B cell (primary cell): ENCODE measurements at regions not wholly inside any gene's neighbourhood (a gene's known extent, or its start where the extent isn't known, plus 50 kb on each side); places are given as distances from the start of the nearest gene placed in this dataset.

Experiments used
- ATAC-seq: fragments of 200-7000 bp; cut with Tn5 transposase; one replicate; pipeline ENCODE4 v1.10.0; 2021; ENCODE audit warnings: low read depth, mild to moderate bottlenecking, moderate number of reproducible peaks, moderate library complexity
- CTCF ChIA-PET: fragments of 350-600 bp; sonication (Branson Sonifier 250); formaldehyde crosslinking; loops from one replicate; lab custom pipeline; 2021; ENCODE audit warnings: antibody characterized with exemption, inconsistent platforms; lab: Charles Lee
- POLR2A ChIA-PET: fragments of 350-600 bp; sonication (Branson Sonifier 250); formaldehyde crosslinking; loops from one replicate; lab custom pipeline; 2021; ENCODE audit warnings: antibody characterized with exemption; lab: Charles Lee
- DNase-seq: peaks from one replicate; pipeline ENCODE4 v3.0.0; 2013
- H2AFZ ChIP-seq: 2 replicates; pipeline ENCODE4 v1.6.1; 2012; ENCODE audit warnings: mild to moderate bottlenecking, low read depth, low read length; ENCODE audit not compliant: insufficient read depth, poor library complexity, severe bottlenecking
- H3K27ac ChIP-seq, 2 donors: 1 replicate in 1 of 2; 2 replicates in 1 of 2; pipeline ENCODE4 v1.5.1; 2012 to 2013; ENCODE audit warnings: low read length in 2 of 2, mild to moderate bottlenecking in 2 of 2, moderate library complexity in 1 of 2
- H3K27me3 ChIP-seq, 4 experiments: fragments of 200-600 bp in 1 of 4; sonication (generic) in 1 of 4; replicated peaks in 1 of 4; 1 replicate in 2 of 4; 2 replicates in 2 of 4; pipeline versions ENCODE4 v1.6.1 to v1.7.0; 2013 to 2016; ENCODE audit warnings: low read length in 3 of 4, mild to moderate bottlenecking in 2 of 4, mixed read lengths in 1 of 4, moderate library complexity in 1 of 4; ENCODE audit not compliant: insufficient read depth in 4 of 4, control insufficient read depth in 3 of 4; ENCODE audit errors: control extremely low read depth in 1 of 4
- H3K36me3 ChIP-seq, 2 experiments: replicated peaks in 1 of 2; 1 replicate in 1 of 2; 2 replicates in 1 of 2; pipeline versions ENCODE4 v1.6.1 to v1.7.1; 2013; ENCODE audit warnings: low read length in 1 of 2; ENCODE audit not compliant: insufficient read depth in 2 of 2, control insufficient read depth in 1 of 2; ENCODE audit errors: control extremely low read depth in 1 of 2, extremely low read depth in 1 of 2
- H3K4me1 ChIP-seq, 2 donors: fragments of 200-600 bp in 1 of 2; sonication (generic) in 1 of 2; 1 replicate in 1 of 2; 2 replicates in 1 of 2; pipeline versions ENCODE4 v1.5.1 to v1.6.1; 2013 to 2017; ENCODE audit warnings: low read length in 2 of 2; ENCODE audit not compliant: control insufficient read depth in 2 of 2, insufficient read depth in 2 of 2
- H3K4me2 ChIP-seq: replicated peaks from 2 replicates; pipeline ENCODE3; 2012; ENCODE audit warnings: mild to moderate bottlenecking, low read depth, low read length; ENCODE audit not compliant: poor library complexity, severe bottlenecking
- H3K4me3 ChIP-seq, 5 experiments: fragments of 200-600 bp in 1 of 5; sonication (generic) in 1 of 5; 1 replicate in 3 of 5; 2 replicates in 2 of 5; pipeline versions ENCODE4 v1.5.1 to v1.7.0; 2011 to 2016; ENCODE audit warnings: low read length in 4 of 5, mild to moderate bottlenecking in 4 of 5, low read depth in 2 of 5, control low read depth in 1 of 5, moderate library complexity in 1 of 5; ENCODE audit not compliant: insufficient read depth in 1 of 5; ENCODE audit errors: control extremely low read depth in 1 of 5, extremely low read depth in 1 of 5
- H3K79me2 ChIP-seq: fragments of 200-600 bp; sonication (generic); one replicate; pipeline ENCODE4 v1.6.0; 2016; ENCODE audit warnings: low read length; ENCODE audit not compliant: control insufficient read depth, insufficient read depth
- H3K9ac ChIP-seq: fragments of 200-600 bp; sonication (generic); 2 replicates; pipeline ENCODE4 v1.6.1; 2017; ENCODE audit warnings: mild to moderate bottlenecking, low read length, moderate library complexity
- H3K9me3 ChIP-seq, 3 donors: one replicate each; pipeline versions ENCODE4 v1.6.1 to v1.7.1; 2013; ENCODE audit warnings: low read length in 2 of 3; ENCODE audit not compliant: control insufficient read depth in 2 of 3, insufficient read depth in 1 of 3; ENCODE audit errors: control extremely low read depth in 1 of 3
- H4K20me1 ChIP-seq: 2 replicates; pipeline ENCODE4 v1.6.0; 2012; ENCODE audit warnings: mild to moderate bottlenecking, low read length; ENCODE audit not compliant: insufficient read depth, control insufficient read depth, poor library complexity, severe bottlenecking
- H3K27ac Mint-ChIP-seq: one replicate; pipeline ENCODE4 v1.8.0; 2021; ENCODE audit warnings: mixed read lengths
- H3K27me3 Mint-ChIP-seq: one replicate; pipeline ENCODE4 v1.8.0; 2021; ENCODE audit warnings: mixed read lengths
- H3K4me1 Mint-ChIP-seq: one replicate; pipeline ENCODE4 v1.8.0; 2021; ENCODE audit warnings: mixed read lengths
- H3K4me3 Mint-ChIP-seq: one replicate; pipeline ENCODE4 v1.8.0; 2021; ENCODE audit warnings: mixed read lengths
- H3K9me3 Mint-ChIP-seq: one replicate; pipeline ENCODE4 v1.8.0; 2022; ENCODE audit warnings: mixed read lengths; ENCODE audit not compliant: insufficient read depth
- EZH2 ChIP-seq: IDR thresholded peaks from 2 replicates; pipeline ENCODE4 v1.6.1; 2012; ENCODE audit warnings: borderline replicate concordance, low read depth, mild to moderate bottlenecking, moderate library complexity, low read length; ENCODE audit not compliant: insufficient read depth, poor library complexity, severe bottlenecking
- WGBS: methylation state at CpG from one replicate; pipeline ENCODE4 v1.1.5; 2013; ENCODE audit warnings: missing lambda C conversion rate; ENCODE audit not compliant: insufficient coverage; 5-methylcytosine and 5-hydroxymethylcytosine counted together
- intact Hi-C: fragments of 100-400 bp; cut with micrococcal nuclease; formaldehyde crosslinking; loops from one replicate; pipeline ENCODE4 v1.10.0; 2022
- TF ChIP-seq, protein P1 (sequence below): fragments of 200-600 bp; IDR thresholded peaks from one replicate; pipeline ENCODE4 v1.8.0; 2022; ENCODE audit warnings: antibody characterized with exemption, mild to moderate bottlenecking

DNA sequence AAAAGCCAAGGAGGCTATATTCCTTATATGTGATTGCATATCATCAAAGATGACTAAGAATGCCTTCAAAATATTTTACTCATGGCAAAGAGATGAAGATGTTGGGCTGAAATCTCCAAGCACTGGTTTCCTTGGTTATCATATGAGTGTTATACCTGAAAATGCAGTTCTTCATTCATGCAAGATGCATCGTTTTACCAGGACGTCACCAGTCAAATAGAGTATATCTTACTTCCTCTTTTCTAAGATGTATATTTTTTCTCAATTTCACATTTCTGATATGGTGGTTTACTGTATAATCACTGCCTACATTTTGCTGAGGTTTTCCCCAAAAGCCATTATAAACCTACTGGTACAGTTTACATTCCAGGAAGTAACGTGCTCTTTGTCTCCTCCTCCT lies 1085.7 kb downstream of the NCAM2 start:
- Mint-ChIP-seq H3K4me1 (no peaks in the 10 kb centered on the region), H3K9me3 (peaks cover 3% of the 10 kb centered on the region), H3K4me3 (no peak overlapping the region), H3K27me3 (no peaks in the 10 kb centered on the region), H3K27ac (no peak overlapping the region)
- H3K27ac ChIP-seq = no peak overlapping the region
- H3K4me3 ChIP-seq = no peak overlapping the region
- intact Hi-C loops = no loop called here
- DNase-seq (no peak), ATAC-seq (no peak)
- 63% methylated on average over 1 of the region's 3 CpGs for WGBS
- no peaks in the 10 kb centered on the region for H3K27me3 ChIP-seq
- H3K36me3 ChIP-seq = no peaks in the 10 kb centered on the region
- H3K4me2 ChIP-seq = no peak overlapping the region
- H4K20me1 ChIP-seq = no peaks in the 10 kb centered on the region
- no peak overlapping the region for H3K9ac ChIP-seq
- no peak overlapping the region for H2AFZ ChIP-seq
- CTCF ChIA-PET = no interaction called here
- H3K4me1 ChIP-seq = no peaks in the 10 kb centered on the region
- TF ChIP-seq, protein P1, sequence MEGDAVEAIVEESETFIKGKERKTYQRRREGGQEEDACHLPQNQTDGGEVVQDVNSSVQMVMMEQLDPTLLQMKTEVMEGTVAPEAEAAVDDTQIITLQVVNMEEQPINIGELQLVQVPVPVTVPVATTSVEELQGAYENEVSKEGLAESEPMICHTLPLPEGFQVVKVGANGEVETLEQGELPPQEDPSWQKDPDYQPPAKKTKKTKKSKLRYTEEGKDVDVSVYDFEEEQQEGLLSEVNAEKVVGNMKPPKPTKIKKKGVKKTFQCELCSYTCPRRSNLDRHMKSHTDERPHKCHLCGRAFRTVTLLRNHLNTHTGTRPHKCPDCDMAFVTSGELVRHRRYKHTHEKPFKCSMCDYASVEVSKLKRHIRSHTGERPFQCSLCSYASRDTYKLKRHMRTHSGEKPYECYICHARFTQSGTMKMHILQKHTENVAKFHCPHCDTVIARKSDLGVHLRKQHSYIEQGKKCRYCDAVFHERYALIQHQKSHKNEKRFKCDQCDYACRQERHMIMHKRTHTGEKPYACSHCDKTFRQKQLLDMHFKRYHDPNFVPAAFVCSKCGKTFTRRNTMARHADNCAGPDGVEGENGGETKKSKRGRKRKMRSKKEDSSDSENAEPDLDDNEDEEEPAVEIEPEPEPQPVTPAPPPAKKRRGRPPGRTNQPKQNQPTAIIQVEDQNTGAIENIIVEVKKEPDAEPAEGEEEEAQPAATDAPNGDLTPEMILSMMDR = no peak
- TF ChIP-seq EZH2 = no peak
- peaks cover 0 to 4% (median 1%) of the 10 kb centered on the region in 3 donors for H3K9me3 ChIP-seq
- no peaks in the 10 kb centered on the region for H3K79me2 ChIP-seq
- POLR2A ChIA-PET = no interaction called here

DNA sequence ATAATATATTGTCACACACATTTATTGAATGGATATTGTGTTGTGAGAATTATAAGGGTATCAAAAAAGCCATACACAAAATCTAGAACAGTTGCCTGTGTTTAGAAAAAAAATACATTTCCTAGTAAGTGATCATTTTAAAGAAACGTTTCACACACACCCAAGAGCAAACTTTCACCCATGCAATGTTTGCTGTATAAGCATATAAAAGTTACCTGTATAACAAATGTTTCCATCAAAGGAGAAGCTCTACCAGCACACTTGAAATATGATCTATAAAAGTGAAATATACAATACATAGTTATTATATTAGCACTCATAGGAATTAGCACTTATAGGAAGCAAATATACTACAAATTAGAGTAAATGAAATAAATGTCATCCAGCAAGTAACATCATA lies 1098.1 kb downstream of the NCAM2 start:
- Histone ChIP-seq H3K4me3 (no peak overlapping the region), H2AFZ (no peak overlapping the region), H3K27ac (no peak overlapping the region), H3K4me2 (no peak overlapping the region), H3K36me3 (no peaks in the 10 kb centered on the region), H3K27me3 (no peaks in the 10 kb centered on the region), H3K9me3 (peaks cover 0 to 9% (median 1%) of the 10 kb centered on the region in 3 donors), H3K9ac (no peak overlapping the region), H3K4me1 (no peaks in the 10 kb centered on the region), H3K79me2 (no peaks in the 10 kb centered on the region), H4K20me1 (no peaks in the 10 kb centered on the region)
- TF ChIP-seq, protein P1 = no peak
- TF ChIP-seq EZH2 = no peak
- WGBS = no CpG with 5 or more reads among the region's 1 CpG
- H3K27ac Mint-ChIP-seq = no peak overlapping the region
- no peak for ATAC-seq
- no peak overlapping the region for H3K4me3 Mint-ChIP-seq
- DNase-seq = no peak
- ChIA-PET POLR2A (no interaction called here), CTCF (no interaction called here)
- H3K27me3 Mint-ChIP-seq = no peaks in the 10 kb centered on the region
- intact Hi-C loops = no loop called here
- H3K9me3 Mint-ChIP-seq = peaks cover 2% of the 10 kb centered on the region
- no peaks in the 10 kb centered on the region for H3K4me1 Mint-ChIP-seq
